ENCODE measurements at regions not wholly inside any gene's neighbourhood (a gene's known extent, or its start where the extent isn't known, plus 50 kb on each side); places are given as distances from the start of the nearest gene placed in this dataset.

DNA sequence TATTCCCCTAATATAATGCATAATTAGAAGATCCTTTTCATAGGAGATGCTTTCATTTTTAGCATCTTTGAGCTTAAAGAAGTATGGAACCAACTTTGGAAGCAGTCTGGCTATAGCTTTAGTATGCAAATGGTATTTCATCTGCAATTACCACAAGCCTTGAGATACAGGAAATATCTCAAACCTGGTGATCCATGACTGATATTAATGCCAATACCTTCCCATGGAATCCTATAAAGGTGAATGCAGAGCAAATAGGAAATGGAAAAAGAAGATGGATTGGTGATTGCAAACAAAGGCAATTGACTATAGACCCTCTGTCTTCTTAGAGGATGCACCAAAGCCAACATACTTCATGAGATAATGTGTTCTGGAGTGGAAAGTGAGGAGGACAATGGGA, 326.4 kb downstream of the KBTBD8 start (continued):
- TF ChIP-seq KDM4A (IDR thresholded peaks at IDR 0.05; ENCODE audit: low read depth, low read length, severe bottlenecking): no peak
- TF ChIP-seq POLR2A (IDR thresholded peaks at IDR 0.05; ENCODE audit: control extremely low read depth in 1 of 2, low read depth in 2 of 2, low read length in 2 of 2): no peak
- no peak for TF ChIP-seq RXRA (IDR thresholded peaks at IDR 0.05; ENCODE audit: insufficient read depth, low read depth, low read length)

Small RNAs in the stretch of these regions (microRNA-seq; reads per million reads assigned to microRNA genes)
- gene MIR4272 (ENCODE audit: borderline microRNAs expressed in 2 of 2, borderline number of aligned reads in 2 of 2, borderline replicate concordance in 1 of 2): 0 reads per million in 2 experiments

Measured in H1 (cell line).